ENCODE measurements at regions not wholly inside any gene's neighbourhood (a gene's known extent, or its start where the extent isn't known, plus 50 kb on each side); places are given as distances from the start of the nearest gene placed in this dataset.

DNA sequence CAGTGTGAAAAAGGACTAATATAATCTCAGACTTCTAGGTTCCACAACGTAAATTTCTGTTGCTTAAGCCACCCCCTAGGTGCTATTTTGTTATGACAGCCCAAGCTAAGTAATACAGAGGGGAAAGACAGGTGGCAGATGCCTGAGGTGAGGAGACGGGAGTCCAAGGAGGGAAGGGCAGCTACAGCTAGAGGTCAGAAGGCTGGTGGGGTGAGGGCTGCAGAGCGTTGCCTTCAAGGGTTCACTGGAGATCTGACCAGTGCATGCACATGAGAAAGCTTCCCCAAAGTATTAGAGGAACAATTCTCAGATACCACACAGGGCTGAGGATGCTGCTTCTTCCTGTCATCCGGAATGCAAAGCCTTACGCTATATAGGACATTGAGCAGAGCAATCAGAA is 104.7 kb upstream of the IRX4 start:
- Histone ChIP-seq H2AFZ (replicated peaks) (no peak overlapping the region), H3K4me2 (no peak overlapping the region), H3K79me2 (ENCODE audit: low read depth) (no peaks in the 10 kb centered on the region), H3K9ac (no peak overlapping the region), H3K27ac (no peak overlapping the region), H3K27me3 (no peaks in the 10 kb centered on the region), H4K20me1 (ENCODE audit: low read depth) (no peaks in the 10 kb centered on the region), H3K36me3 (no peaks in the 10 kb centered on the region), H3K4me3 (no peak overlapping the region), H3F3A (ENCODE audit: low read depth) (no peaks in the 10 kb centered on the region), H3K4me1 (no peaks in the 10 kb centered on the region), H3K9me3 (ENCODE audit: low read depth) (no peaks in the 10 kb centered on the region)
- H3K27ac Mint-ChIP-seq = no peak overlapping the region
- no peak overlapping the region for H3K4me3 Mint-ChIP-seq
- H3K4me1 Mint-ChIP-seq = no peaks in the 10 kb centered on the region
- H3K9me3 Mint-ChIP-seq = peaks cover 2% of the 10 kb centered on the region
- DNase-seq (ENCODE audit: low spot score) = no peak
- no peaks in the 10 kb centered on the region for H3K36me3 Mint-ChIP-seq
- peaks cover 2% of the 10 kb centered on the region for H3K27me3 Mint-ChIP-seq (ENCODE audit: insufficient read depth, low read depth)
- TF ChIP-seq EZH2phosphoT487 (IDR thresholded peaks at IDR 0.05) (no peak), EZH2 (IDR thresholded peaks at IDR 0.05) (no peak)
- TF ChIP-seq, protein P1, sequence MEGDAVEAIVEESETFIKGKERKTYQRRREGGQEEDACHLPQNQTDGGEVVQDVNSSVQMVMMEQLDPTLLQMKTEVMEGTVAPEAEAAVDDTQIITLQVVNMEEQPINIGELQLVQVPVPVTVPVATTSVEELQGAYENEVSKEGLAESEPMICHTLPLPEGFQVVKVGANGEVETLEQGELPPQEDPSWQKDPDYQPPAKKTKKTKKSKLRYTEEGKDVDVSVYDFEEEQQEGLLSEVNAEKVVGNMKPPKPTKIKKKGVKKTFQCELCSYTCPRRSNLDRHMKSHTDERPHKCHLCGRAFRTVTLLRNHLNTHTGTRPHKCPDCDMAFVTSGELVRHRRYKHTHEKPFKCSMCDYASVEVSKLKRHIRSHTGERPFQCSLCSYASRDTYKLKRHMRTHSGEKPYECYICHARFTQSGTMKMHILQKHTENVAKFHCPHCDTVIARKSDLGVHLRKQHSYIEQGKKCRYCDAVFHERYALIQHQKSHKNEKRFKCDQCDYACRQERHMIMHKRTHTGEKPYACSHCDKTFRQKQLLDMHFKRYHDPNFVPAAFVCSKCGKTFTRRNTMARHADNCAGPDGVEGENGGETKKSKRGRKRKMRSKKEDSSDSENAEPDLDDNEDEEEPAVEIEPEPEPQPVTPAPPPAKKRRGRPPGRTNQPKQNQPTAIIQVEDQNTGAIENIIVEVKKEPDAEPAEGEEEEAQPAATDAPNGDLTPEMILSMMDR (IDR thresholded peaks at IDR 0.05) = no peak

DNA sequence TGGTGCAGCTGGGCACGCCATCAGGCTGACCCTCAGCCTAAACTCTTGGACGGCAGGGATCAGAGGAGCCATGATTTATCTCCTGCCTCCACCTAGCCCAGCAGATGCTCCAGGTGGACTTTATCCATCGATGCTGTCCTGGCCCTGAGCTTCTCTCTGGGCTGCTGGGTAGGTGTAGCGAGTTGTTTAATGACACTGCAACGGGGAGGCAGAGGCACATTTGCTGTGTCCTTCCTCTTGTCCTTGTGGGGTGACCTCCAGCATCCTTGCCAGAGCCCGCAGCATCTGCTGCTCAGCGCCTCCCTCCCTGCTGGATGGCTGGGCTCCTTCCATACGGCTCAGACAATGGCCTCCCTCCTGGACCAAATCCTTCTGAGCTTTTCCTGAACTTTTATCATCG is 103.1 kb upstream of the IRX4 start:
- Mint-ChIP-seq H3K36me3 (no peaks in the 10 kb centered on the region), H3K9me3 (no peaks in the 10 kb centered on the region), H3K4me3 (no peak overlapping the region), H3K4me1 (no peaks in the 10 kb centered on the region), H3K27ac (no peak overlapping the region), H3K27me3 (ENCODE audit: insufficient read depth, low read depth) (peaks cover 2% of the 10 kb centered on the region)
- no peak overlapping the region for H3K9ac ChIP-seq
- no peak for DNase-seq (ENCODE audit: low spot score)
- H3K4me2 ChIP-seq = no peak overlapping the region
- no peaks in the 10 kb centered on the region for H3K79me2 ChIP-seq (ENCODE audit: low read depth)
- no peaks in the 10 kb centered on the region for H3K36me3 ChIP-seq
- H4K20me1 ChIP-seq (ENCODE audit: low read depth) = no peaks in the 10 kb centered on the region
- H3K4me1 ChIP-seq = no peaks in the 10 kb centered on the region
- TF ChIP-seq EZH2 (IDR thresholded peaks at IDR 0.05) = no peak
- TF ChIP-seq, protein P1 (IDR thresholded peaks at IDR 0.05) = no peak
- TF ChIP-seq EZH2phosphoT487 (IDR thresholded peaks at IDR 0.05) = no peak
- H2AFZ ChIP-seq (replicated peaks) = no peak overlapping the region
- no peaks in the 10 kb centered on the region for H3K9me3 ChIP-seq (ENCODE audit: low read depth)
- no peak overlapping the region for H3K4me3 ChIP-seq
- no peaks in the 10 kb centered on the region for H3F3A ChIP-seq (ENCODE audit: low read depth)
- H3K27ac ChIP-seq = no peak overlapping the region
- no peaks in the 10 kb centered on the region for H3K27me3 ChIP-seq

DNA sequence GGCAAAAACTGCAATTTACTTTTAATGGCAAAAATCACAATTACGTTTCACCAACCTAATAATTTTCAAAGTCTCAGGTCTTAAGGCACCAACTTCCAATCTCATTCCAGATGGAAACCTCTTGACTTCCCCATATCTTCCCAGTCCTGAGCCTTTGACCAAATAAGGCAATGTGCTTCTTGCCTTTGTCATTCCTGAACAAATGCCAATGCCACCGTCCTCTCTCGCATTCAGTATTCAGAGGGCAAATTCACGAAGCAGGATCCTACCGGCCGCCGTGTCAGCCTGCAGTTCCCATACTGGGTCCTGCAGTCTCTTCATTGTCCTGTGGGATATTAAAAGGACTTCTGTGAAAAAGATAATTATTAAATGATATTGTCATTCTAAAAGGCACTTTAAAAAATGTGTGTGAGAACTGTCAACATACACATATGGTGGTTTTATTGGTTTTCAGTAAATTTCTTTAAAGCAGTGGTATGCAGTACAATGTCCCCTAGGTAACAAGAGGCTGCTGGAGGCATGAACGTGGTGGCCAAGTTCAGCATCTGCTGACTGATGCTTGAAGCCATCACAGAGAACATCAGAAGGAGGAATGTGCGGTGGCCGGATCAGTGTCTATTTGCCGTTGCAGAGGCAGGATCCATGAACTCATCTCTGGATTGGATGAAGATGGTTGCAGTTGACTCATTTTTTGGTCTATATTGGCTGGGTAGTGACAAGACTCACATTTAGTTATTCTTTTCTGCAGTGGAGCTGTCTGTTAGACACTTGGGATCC is 101.4 kb upstream of the IRX4 start:
- no peaks in the 10 kb centered on the region for H4K20me1 ChIP-seq (ENCODE audit: low read depth)
- no peak overlapping the region for H3K4me3 ChIP-seq
- Mint-ChIP-seq H3K9me3 (no peaks in the 10 kb centered on the region), H3K4me3 (no peak overlapping the region), H3K27me3 (ENCODE audit: insufficient read depth, low read depth) (peaks cover 2% of the 10 kb centered on the region), H3K27ac (no peak overlapping the region), H3K36me3 (no peaks in the 10 kb centered on the region), H3K4me1 (no peaks in the 10 kb centered on the region)
- H3K4me2 ChIP-seq = no peak overlapping the region
- DNase-seq (ENCODE audit: low spot score) = no peak
- no peak overlapping the region for H3K9ac ChIP-seq
- H2AFZ ChIP-seq (replicated peaks) = no peak overlapping the region
- H3K79me2 ChIP-seq (ENCODE audit: low read depth) = no peaks in the 10 kb centered on the region
- no peak overlapping the region for H3K27ac ChIP-seq
- H3K9me3 ChIP-seq (ENCODE audit: low read depth) = no peaks in the 10 kb centered on the region
- H3K36me3 ChIP-seq = no peaks in the 10 kb centered on the region
- no peaks in the 10 kb centered on the region for H3K4me1 ChIP-seq
- TF ChIP-seq, protein P1 (IDR thresholded peaks at IDR 0.05) = no peak
- TF ChIP-seq EZH2phosphoT487 (IDR thresholded peaks at IDR 0.05) (no peak), EZH2 (IDR thresholded peaks at IDR 0.05) (no peak)
- H3F3A ChIP-seq (ENCODE audit: low read depth) = no peaks in the 10 kb centered on the region
- H3K27me3 ChIP-seq = no peaks in the 10 kb centered on the region

Measured in neural progenitor cell (in vitro differentiated cells).